HepG2 (cell line): ENCODE measurements at regions not wholly inside any gene's neighbourhood (a gene's known extent, or its start where the extent isn't known, plus 50 kb on each side); places are given as distances from the start of the nearest gene placed in this dataset.
A peak's percentile ranks its signal among the peaks of the same experiment; 100 is the strongest.

Experiments used
- ATF3 ChIP-seq: sonication (generic); formaldehyde crosslinking; IDR thresholded peaks from 2 replicates; pipeline ENCODE4 v1.4.0; 2020; ENCODE audit warnings: missing genetic modification reagents
- ATM ChIP-seq: fragments of 450-650 bp; IDR thresholded peaks from 2 replicates; pipeline ENCODE4 v1.7.1; 2017; ENCODE audit warnings: mild to moderate bottlenecking, borderline replicate concordance
- CREM ChIP-seq, 2 experiments: sonication (generic) in 1 of 2; formaldehyde crosslinking in 1 of 2; IDR thresholded peaks; 2 replicates each; pipeline versions ENCODE4 v1.4.0 to v1.6.1; 2016 to 2020; ENCODE audit warnings: antibody characterized with exemption in 1 of 2, mild to moderate bottlenecking in 1 of 2, missing genetic modification reagents in 1 of 2
- FOXA3 ChIP-seq: IDR thresholded peaks from 2 replicates; pipeline ENCODE4 v1.6.1; 2016; ENCODE audit warnings: missing genetic modification reagents, missing compliant biosample characterization
- FOXP4 ChIP-seq: sonication (generic); formaldehyde crosslinking; IDR thresholded peaks from 2 replicates; pipeline ENCODE4 v1.4.0; 2020; ENCODE audit warnings: missing genetic modification reagents
- HDAC1 ChIP-seq: sonication (generic); formaldehyde crosslinking; IDR thresholded peaks from 2 replicates; pipeline ENCODE4 v1.5.1; 2020; ENCODE audit warnings: mild to moderate bottlenecking, missing genetic modification reagents
- NCOA2 ChIP-seq: sonication (generic); formaldehyde crosslinking; IDR thresholded peaks from 2 replicates; pipeline ENCODE4 v1.8.0; 2022; ENCODE audit warnings: inconsistent platforms
- NR2F2 ChIP-seq: IDR thresholded peaks from 2 replicates; pipeline ENCODE4 v1.6.1; 2012; ENCODE audit warnings: low read depth, inconsistent platforms, borderline replicate concordance
- PBX2 ChIP-seq: IDR thresholded peaks from 2 replicates; pipeline ENCODE4 v1.6.1; 2016; ENCODE audit warnings: control low read depth
- POGZ ChIP-seq: sonication (generic); formaldehyde crosslinking; IDR thresholded peaks from 2 replicates; pipeline ENCODE4 v1.4.0; 2020; ENCODE audit warnings: mild to moderate bottlenecking, missing genetic modification reagents
- REXO4 ChIP-seq: sonication (generic); formaldehyde crosslinking; IDR thresholded peaks from 2 replicates; pipeline ENCODE4 v1.8.0; 2022; ENCODE audit warnings: missing genetic modification reagents, mild to moderate bottlenecking, borderline replicate concordance
- SCMH1 ChIP-seq: sonication (generic); formaldehyde crosslinking; IDR thresholded peaks from 2 replicates; pipeline ENCODE4 v1.9.0; 2021; ENCODE audit warnings: missing genetic modification reagents, mild to moderate bottlenecking, borderline replicate concordance
- SIX1 ChIP-seq: sonication (generic); formaldehyde crosslinking; IDR thresholded peaks from 2 replicates; pipeline ENCODE4 v1.4.0; 2020; ENCODE audit warnings: missing genetic modification reagents, borderline replicate concordance
- SOX5 ChIP-seq: IDR thresholded peaks from 2 replicates; pipeline ENCODE4 v1.6.1; 2016; ENCODE audit warnings: borderline replicate concordance
- SP140L ChIP-seq: sonication (generic); formaldehyde crosslinking; IDR thresholded peaks from 2 replicates; pipeline ENCODE4 v1.4.0; 2020; ENCODE audit warnings: missing genetic modification reagents, borderline replicate concordance
- TP53 ChIP-seq: sonication (generic); formaldehyde crosslinking; conservative IDR thresholded peaks from 2 replicates; pipeline ENCODE4 v1.4.0; 2020; ENCODE audit warnings: missing genetic modification reagents
- ZNF331 ChIP-seq: sonication (generic); formaldehyde crosslinking; IDR thresholded peaks from 2 replicates; pipeline ENCODE4 v1.4.0; 2020; ENCODE audit warnings: missing genetic modification reagents
- ZNF770 ChIP-seq: sonication (generic); formaldehyde crosslinking; IDR thresholded peaks from 2 replicates; pipeline ENCODE4 v1.5.0; 2020; ENCODE audit warnings: mild to moderate bottlenecking, missing genetic modification reagents
- ZNF878 ChIP-seq: sonication (generic); formaldehyde crosslinking; IDR thresholded peaks from 2 replicates; pipeline ENCODE4 v1.8.1; 2023; ENCODE audit warnings: mild to moderate bottlenecking, missing genetic modification reagents, moderate library complexity
- ZSCAN20 ChIP-seq: sonication (generic); formaldehyde crosslinking; IDR thresholded peaks from 2 replicates; pipeline ENCODE4 v1.4.0; 2020; ENCODE audit warnings: missing genetic modification reagents, mild to moderate bottlenecking, borderline replicate concordance
- ZSCAN21 ChIP-seq: sonication (generic); formaldehyde crosslinking; IDR thresholded peaks from 2 replicates; pipeline ENCODE4 v1.8.0; 2022; ENCODE audit warnings: mild to moderate bottlenecking, missing genetic modification reagents, moderate library complexity, borderline replicate concordance
- ZZZ3 ChIP-seq: sonication (generic); formaldehyde crosslinking; IDR thresholded peaks from 2 replicates; pipeline ENCODE4 v1.4.0; 2020; ENCODE audit warnings: missing genetic modification reagents, mild to moderate bottlenecking, borderline replicate concordance

GRCh38 chr11:57972013-57972367 is 51.7 kb upstream of the OR9Q1 start (continued):
- no peak for TF ChIP-seq REXO4 (CRISPR knock-in tag)
- peak; percentile 84 for TF ChIP-seq FOXP4 (CRISPR knock-in tag)
- TF ChIP-seq POGZ (CRISPR knock-in tag): 0 out of 2 replicates have a peak, but pooled peaks have one; percentile 16
- TF ChIP-seq FOXA3: peak; percentile 77
- peak; percentile 19; the same call in 1 of the 2 replicates for TF ChIP-seq ZNF331 (CRISPR knock-in tag)
- TF ChIP-seq SCMH1: no peak
- TF ChIP-seq ZNF770 (CRISPR knock-in tag): no peak
- TF ChIP-seq ZZZ3: no peak
- no peak for TF ChIP-seq ATM
- TF ChIP-seq HDAC1 (CRISPR knock-in tag): peak; percentile 40; the same call in 1 of the 2 replicates
- TF ChIP-seq PBX2 (CRISPR knock-in tag): no peak
- peak; percentile 48; the same call in 1 of the 2 replicates for TF ChIP-seq SIX1
- no peak for TF ChIP-seq SP140L (CRISPR knock-in tag)
- peak; percentile 83; the same call in 1 of the 2 replicates for TF ChIP-seq CREM (IDR thresholded peaks at IDR 0.05)
- TF ChIP-seq CREM (CRISPR knock-in tag; IDR thresholded peaks at IDR 0.05): no peak
- 0 out of 2 replicates have a peak, but pooled peaks have one; percentile 4 for TF ChIP-seq TP53 (CRISPR knock-in tag)
- peak; percentile 49; the same call in 1 of the 2 replicates for TF ChIP-seq NR2F2
- TF ChIP-seq NCOA2 (CRISPR knock-in tag): peak; percentile 98
- peak; percentile 94 for TF ChIP-seq SOX5
- TF ChIP-seq ZSCAN21: no peak
- 0 out of 2 replicates have a peak, but pooled peaks have one; percentile 40 for TF ChIP-seq ZSCAN20
- no peak for TF ChIP-seq ZNF878 (CRISPR knock-in tag)
- no peak for TF ChIP-seq ATF3
